ENCODE measurements at regions not wholly inside any gene's neighbourhood (a gene's known extent, or its start where the extent isn't known, plus 50 kb on each side); places are given as distances from the start of the nearest gene placed in this dataset.

DNA sequence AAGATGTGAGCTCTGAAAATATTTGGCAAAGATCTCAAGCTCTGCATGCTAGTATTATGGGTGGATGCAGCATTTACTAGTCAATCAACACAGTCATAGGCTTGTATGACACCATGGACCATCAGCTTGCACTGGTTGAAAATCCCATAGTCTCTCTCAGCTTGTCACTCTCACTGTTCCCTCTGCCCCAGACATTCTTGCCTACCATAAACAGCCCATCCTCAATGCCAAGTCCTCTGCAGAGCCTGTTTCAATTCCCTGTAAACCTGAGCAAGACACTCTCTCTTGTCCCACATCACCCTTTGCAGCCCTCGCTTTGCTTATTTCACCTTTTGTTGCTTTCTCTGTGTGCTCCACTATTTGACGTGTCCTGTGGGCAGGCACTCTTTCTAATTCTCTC is 264.6 kb downstream of the ICE1 start:
- no peak for DNase-seq (ENCODE audit: low read depth)
- Histone ChIP-seq H3K4me3 (ENCODE audit: low read depth, low read length) (no peak overlapping the region), H3K36me3 (ENCODE audit: control insufficient read depth, insufficient read depth, low read length) (no peaks in the 10 kb centered on the region), H3K27me3 (ENCODE audit: control insufficient read depth, insufficient read depth, low read length) (no peaks in the 10 kb centered on the region)
- TF ChIP-seq, protein P1, sequence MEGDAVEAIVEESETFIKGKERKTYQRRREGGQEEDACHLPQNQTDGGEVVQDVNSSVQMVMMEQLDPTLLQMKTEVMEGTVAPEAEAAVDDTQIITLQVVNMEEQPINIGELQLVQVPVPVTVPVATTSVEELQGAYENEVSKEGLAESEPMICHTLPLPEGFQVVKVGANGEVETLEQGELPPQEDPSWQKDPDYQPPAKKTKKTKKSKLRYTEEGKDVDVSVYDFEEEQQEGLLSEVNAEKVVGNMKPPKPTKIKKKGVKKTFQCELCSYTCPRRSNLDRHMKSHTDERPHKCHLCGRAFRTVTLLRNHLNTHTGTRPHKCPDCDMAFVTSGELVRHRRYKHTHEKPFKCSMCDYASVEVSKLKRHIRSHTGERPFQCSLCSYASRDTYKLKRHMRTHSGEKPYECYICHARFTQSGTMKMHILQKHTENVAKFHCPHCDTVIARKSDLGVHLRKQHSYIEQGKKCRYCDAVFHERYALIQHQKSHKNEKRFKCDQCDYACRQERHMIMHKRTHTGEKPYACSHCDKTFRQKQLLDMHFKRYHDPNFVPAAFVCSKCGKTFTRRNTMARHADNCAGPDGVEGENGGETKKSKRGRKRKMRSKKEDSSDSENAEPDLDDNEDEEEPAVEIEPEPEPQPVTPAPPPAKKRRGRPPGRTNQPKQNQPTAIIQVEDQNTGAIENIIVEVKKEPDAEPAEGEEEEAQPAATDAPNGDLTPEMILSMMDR (IDR thresholded peaks at IDR 0.05; ENCODE audit: insufficient read depth, low read length, poor library complexity, severe bottlenecking): no peak

DNA sequence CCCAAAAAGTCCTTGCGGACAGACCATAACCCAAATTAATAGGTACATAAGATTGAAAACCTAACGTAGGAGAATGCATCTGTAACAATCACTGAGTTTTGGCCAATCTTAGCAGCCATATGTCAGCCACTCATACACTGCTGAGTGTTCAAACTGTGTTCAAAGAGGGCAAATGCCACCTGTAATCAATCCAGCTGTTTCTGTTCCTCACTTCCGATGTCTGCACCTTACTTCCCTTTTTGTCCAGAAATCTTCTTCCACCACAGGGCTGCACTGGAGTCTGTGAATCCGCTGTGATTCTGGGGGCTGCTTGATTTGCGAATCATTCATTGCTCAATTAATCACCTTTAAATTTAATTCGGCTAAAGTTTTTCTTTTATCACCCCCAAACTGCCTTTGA is 263.9 kb downstream of the ICE1 start:
- H3K27me3 ChIP-seq (ENCODE audit: control insufficient read depth, insufficient read depth, low read length): no peaks in the 10 kb centered on the region
- no peak for DNase-seq (ENCODE audit: low read depth)
- H3K4me3 ChIP-seq (ENCODE audit: low read depth, low read length): no peak overlapping the region
- no peaks in the 10 kb centered on the region for H3K36me3 ChIP-seq (ENCODE audit: control insufficient read depth, insufficient read depth, low read length)
- TF ChIP-seq, protein P1 (IDR thresholded peaks at IDR 0.05; ENCODE audit: insufficient read depth, low read length, poor library complexity, severe bottlenecking): no peak

DNA sequence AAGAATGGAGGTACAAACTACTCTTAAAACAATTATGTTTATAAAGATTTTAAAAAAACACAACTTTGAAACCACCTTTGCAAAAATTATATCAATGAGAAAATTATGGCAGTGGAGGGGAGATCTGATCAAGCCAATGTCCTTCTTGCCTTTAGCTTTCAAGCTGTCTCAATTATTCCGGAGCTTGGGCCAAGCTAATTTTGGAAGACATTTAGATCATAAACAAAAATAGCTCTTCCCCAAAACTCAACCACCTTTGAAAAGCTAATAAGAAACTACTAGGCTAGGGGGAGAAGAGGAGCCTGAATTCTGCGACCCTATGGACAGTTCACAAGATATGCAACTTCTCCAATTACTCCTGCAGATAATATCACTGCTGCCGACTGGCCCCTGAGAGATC is 263.3 kb downstream of the ICE1 start:
- DNase-seq (ENCODE audit: low read depth): no peak
- TF ChIP-seq, protein P1 (IDR thresholded peaks at IDR 0.05; ENCODE audit: insufficient read depth, low read length, poor library complexity, severe bottlenecking): no peak
- Histone ChIP-seq H3K4me3 (ENCODE audit: low read depth, low read length) (no peak overlapping the region), H3K36me3 (ENCODE audit: control insufficient read depth, insufficient read depth, low read length) (no peaks in the 10 kb centered on the region), H3K27me3 (ENCODE audit: control insufficient read depth, insufficient read depth, low read length) (no peaks in the 10 kb centered on the region)

DNA sequence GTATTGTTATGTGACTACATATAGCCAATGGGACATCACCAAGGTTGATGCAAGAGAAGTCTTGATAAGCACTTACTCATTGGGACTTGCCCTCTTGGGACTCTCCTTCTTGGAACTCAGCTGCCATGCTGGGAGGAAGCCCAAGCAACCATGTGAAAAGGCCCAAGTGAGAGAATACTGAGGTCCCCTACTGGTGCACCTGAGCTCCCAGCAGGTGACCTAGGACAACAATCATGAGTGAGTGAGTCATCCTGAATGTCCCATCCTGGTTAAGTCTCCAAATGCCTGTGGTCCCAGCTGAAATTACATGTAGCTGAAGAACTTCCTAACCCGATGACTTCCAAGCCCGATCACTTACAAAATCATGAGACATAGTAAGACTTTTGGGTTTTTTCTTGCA is 260.7 kb downstream of the ICE1 start:
- TF ChIP-seq, protein P1 (IDR thresholded peaks at IDR 0.05; ENCODE audit: insufficient read depth, low read length, poor library complexity, severe bottlenecking): no peak
- DNase-seq (ENCODE audit: low read depth): no peak
- no peaks in the 10 kb centered on the region for H3K27me3 ChIP-seq (ENCODE audit: control insufficient read depth, insufficient read depth, low read length)
- no peaks in the 10 kb centered on the region for H3K36me3 ChIP-seq (ENCODE audit: control insufficient read depth, insufficient read depth, low read length)
- H3K4me3 ChIP-seq (ENCODE audit: low read depth, low read length): no peak overlapping the region

DNA sequence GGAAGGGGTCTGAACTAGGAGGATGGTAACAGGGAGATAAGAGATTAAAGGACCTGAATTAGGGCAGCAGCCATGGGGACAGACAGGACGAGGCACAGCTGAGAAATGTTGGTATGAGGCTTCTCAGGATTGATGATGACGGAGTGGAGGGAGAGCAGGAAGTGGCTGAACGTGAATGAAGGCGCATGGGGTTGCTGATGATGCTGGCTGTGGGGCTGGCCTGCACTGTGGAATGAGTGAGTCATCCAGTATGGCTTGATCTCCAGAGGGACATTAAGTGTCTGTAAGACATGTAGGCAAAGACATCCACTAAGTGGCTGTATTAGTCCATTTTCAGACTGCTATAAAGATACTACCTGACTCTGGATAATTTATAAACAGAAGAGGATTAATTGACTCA is 256.4 kb downstream of the ICE1 start:
- no peak for DNase-seq (ENCODE audit: low read depth)
- Histone ChIP-seq H3K27me3 (ENCODE audit: control insufficient read depth, insufficient read depth, low read length) (no peaks in the 10 kb centered on the region), H3K36me3 (ENCODE audit: control insufficient read depth, insufficient read depth, low read length) (no peaks in the 10 kb centered on the region), H3K4me3 (ENCODE audit: low read depth, low read length) (no peak overlapping the region)
- TF ChIP-seq, protein P1 (IDR thresholded peaks at IDR 0.05; ENCODE audit: insufficient read depth, low read length, poor library complexity, severe bottlenecking): no peak

DNA sequence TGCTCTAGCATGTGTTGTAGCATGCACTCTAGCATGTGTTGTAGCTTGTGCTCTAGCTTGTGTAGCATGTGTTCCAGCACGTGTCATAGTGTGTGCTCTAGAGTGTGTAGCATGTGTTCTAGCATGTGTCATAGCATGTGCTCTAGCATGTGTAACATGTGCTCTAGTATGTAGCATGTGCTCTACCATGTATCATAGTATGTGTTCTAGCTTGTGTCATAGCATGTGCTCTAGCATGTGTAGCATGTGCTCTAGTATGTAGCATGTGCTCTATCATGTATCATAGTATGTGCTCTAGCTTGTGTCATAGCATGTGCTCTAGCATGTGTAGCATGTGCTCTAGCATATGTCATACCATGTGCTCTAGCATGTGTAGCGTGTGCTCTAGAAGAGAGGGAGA is 255.3 kb downstream of the ICE1 start:
- no peaks in the 10 kb centered on the region for H3K27me3 ChIP-seq (ENCODE audit: control insufficient read depth, insufficient read depth, low read length)
- DNase-seq (ENCODE audit: low read depth): no peak

More for the DNA sequence above, 255.3 kb downstream of the ICE1 start:
- Histone ChIP-seq H3K4me3 (ENCODE audit: low read depth, low read length) (no peak overlapping the region), H3K36me3 (ENCODE audit: control insufficient read depth, insufficient read depth, low read length) (no peaks in the 10 kb centered on the region)
- TF ChIP-seq, protein P1 (IDR thresholded peaks at IDR 0.05; ENCODE audit: insufficient read depth, low read length, poor library complexity, severe bottlenecking): no peak
